HuH-7 (cell line): ENCODE measurements at regions not wholly inside any gene's neighbourhood (a gene's known extent, or its start where the extent isn't known, plus 50 kb on each side); places are given as distances from the start of the nearest gene placed in this dataset.
"Not testable (repeated sequence)": the region's sequence is repeated elsewhere in the genome, so short reads cannot be mapped to it uniquely, and the experiment has no call there.

Experiments used
- DNase-seq: peaks from one replicate; pipeline ENCODE4 v3.0.0; 2011; ENCODE audit warnings: low spot score

GRCh38 chr16:8453359-8453758 is 137.0 kb downstream of the TMEM114 start:
- DNase-seq = no peak

GRCh38 chr16:8452941-8453340 is 137.4 kb downstream of the TMEM114 start:
- no peak for DNase-seq

GRCh38 chr16:8436931-8437330 is 153.4 kb downstream of the TMEM114 start:
- no peak for DNase-seq

- no peak for DNase-seq
These were observed 158.5 kb downstream of the TMEM114 start for GRCh38 chr16:8431783-8432182.

GRCh38 chr16:8430401-8430800 is 159.9 kb downstream of the TMEM114 start:
- no peak for DNase-seq

GRCh38 chr16:8426569-8426968 is 163.7 kb downstream of the TMEM114 start:
- no peak for DNase-seq

- DNase-seq = no peak
These were observed 173.2 kb downstream of the TMEM114 start for GRCh38 chr16:8417145-8417544.

- DNase-seq = no peak
These were observed 181.3 kb downstream of the TMEM114 start for GRCh38 chr16:8408855-8409567.

- DNase-seq = no peak
These were observed 183.0 kb downstream of the TMEM114 start for GRCh38 chr16:8407351-8407750.

- DNase-seq = no peak
These were observed 186.1 kb downstream of the TMEM114 start for GRCh38 chr16:8403978-8404749.

GRCh38 chr16:8402981-8403843 is 187.1 kb downstream of the TMEM114 start:
- no peak for DNase-seq

- DNase-seq = not testable (repeated sequence)
These were observed 189.6 kb downstream of the TMEM114 start for GRCh38 chr16:8400683-8401082.

GRCh38 chr16:8398548-8398947 is 191.8 kb downstream of the TMEM114 start:
- no peak for DNase-seq

- DNase-seq = no peak
These were observed 193.1 kb downstream of the TMEM114 start for GRCh38 chr16:8397223-8397622.

- DNase-seq = no peak
These were observed 193.8 kb downstream of the TMEM114 start for GRCh38 chr16:8396463-8396862.

- DNase-seq = no peak
These were observed 199.1 kb downstream of the TMEM114 start for GRCh38 chr16:8391257-8391656.

GRCh38 chr16:8388684-8389083 is 201.6 kb downstream of the TMEM114 start:
- no peak for DNase-seq

- no peak for DNase-seq
These were observed 208.5 kb downstream of the TMEM114 start for GRCh38 chr16:8381814-8382213.

- no peak for DNase-seq
These were observed 210.0 kb downstream of the TMEM114 start for GRCh38 chr16:8380311-8380710.

- no peak for DNase-seq
These were observed 212.4 kb downstream of the TMEM114 start for GRCh38 chr16:8377864-8378263.

- no peak for DNase-seq
These were observed 213.5 kb downstream of the TMEM114 start for GRCh38 chr16:8376858-8377257.

- no peak for DNase-seq
These were observed 213.9 kb downstream of the TMEM114 start for GRCh38 chr16:8376430-8376829.

GRCh38 chr16:8375232-8375587 is 215.1 kb downstream of the TMEM114 start:
- DNase-seq = no peak
